Peyer's patch (tissue), 4 donors: ENCODE measurements at regions not wholly inside any gene's neighbourhood (a gene's known extent, or its start where the extent isn't known, plus 50 kb on each side); places are given as distances from the start of the nearest gene placed in this dataset.

Source experiments
- DNase-seq, 3 donors: peaks; one replicate each; pipeline ENCODE4 v3.0.0-alpha.2; 2017 to 2019
- H3K27ac ChIP-seq, 4 donors: fragments of 200-600 bp; sonication (generic); one replicate each; pipeline ENCODE4 v1.5.1; 2016 to 2019
- H3K27me3 ChIP-seq, 2 donors: fragments of 200-600 bp; sonication (generic); one replicate each; pipeline ENCODE4 v1.5.1; 2019
- H3K36me3 ChIP-seq, 3 donors: fragments of 200-600 bp; sonication (generic); one replicate each; pipeline ENCODE4 v1.5.1; 2016 to 2019
- H3K4me1 ChIP-seq, 4 donors: fragments of 200-600 bp; sonication (generic); one replicate each; pipeline ENCODE4 v1.5.1; 2016 to 2019
- H3K4me3 ChIP-seq, 4 donors: fragments of 200-600 bp; sonication (generic); 1 replicate in 3 of 4; 2 replicates in 1 of 4; pipeline ENCODE4 v1.5.1; 2016 to 2019; ENCODE audit warnings: mild to moderate bottlenecking in 1 of 4
- H3K9me3 ChIP-seq, 4 donors: fragments of 200-600 bp; sonication (generic); one replicate each; pipeline ENCODE4 v1.5.1; 2016 to 2019; ENCODE audit warnings: mild to moderate bottlenecking in 1 of 4
- POLR2A ChIP-seq, 2 donors: fragments of 450-650 bp; IDR thresholded peaks; one replicate each; pipeline ENCODE4 v1.5.1; 2017; ENCODE audit warnings: antibody characterized with exemption in 2 of 2, mild to moderate bottlenecking in 2 of 2, moderate library complexity in 2 of 2
- TF ChIP-seq, protein P1 (sequence below), 6 experiments: fragments of 450-650 bp in 4 of 6; fragments of 200-600 bp in 2 of 6; sonication (generic) in 1 of 6; IDR thresholded peaks; one replicate each; pipeline ENCODE4 v1.5.1; 2017 to 2019; ENCODE audit warnings: antibody characterized with exemption in 6 of 6, mild to moderate bottlenecking in 3 of 6, moderate library complexity in 1 of 6

DNA sequence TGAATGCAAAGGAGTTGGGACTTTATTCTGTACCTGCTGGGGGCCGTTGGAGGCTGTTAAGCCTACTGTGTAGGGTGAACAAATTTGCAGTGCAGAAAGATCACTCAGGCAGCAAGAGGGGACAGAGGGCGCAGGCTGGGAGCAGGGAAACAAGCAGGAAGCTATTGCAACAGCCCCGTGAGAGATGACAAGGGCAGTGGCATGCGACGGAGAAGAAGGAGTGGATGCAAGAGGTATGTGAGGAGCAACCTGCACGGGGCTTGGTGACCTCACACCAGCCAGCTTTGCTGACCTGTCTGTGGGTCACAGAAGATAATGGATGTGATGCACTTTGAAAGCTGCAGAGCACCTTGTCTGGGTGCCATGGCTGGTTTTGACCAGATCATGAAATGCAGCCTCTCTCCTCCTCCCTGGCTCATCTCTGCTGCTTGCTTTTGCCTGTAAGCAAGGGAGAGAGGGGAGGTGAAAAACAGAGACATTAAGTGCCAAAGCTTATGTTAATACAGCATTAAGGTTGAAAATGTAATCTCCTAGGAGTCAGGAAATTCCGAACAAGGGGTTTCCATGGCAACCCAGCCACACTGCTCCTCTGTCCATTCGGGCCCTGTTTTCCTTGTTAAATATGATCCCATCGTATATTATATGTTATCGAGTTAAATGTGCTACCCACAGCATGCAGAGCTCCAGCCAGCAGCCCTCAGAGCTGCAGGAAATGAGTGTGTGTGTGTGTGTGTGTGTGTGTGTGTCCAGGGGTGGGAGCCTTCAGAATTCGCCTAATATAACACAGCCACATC, 314.3 kb upstream of the ZMIZ1 start:
- H3K4me1 ChIP-seq, result no peaks in the 10 kb centered on the region
- H3K9me3 ChIP-seq, result no peaks in the 10 kb centered on the region
- no peaks in the 10 kb centered on the region for H3K36me3 ChIP-seq
- no peak overlapping the region for H3K4me3 ChIP-seq
- H3K27ac ChIP-seq, result no peak overlapping the region
- H3K27me3 ChIP-seq, result no peaks in the 10 kb centered on the region
- peak in 1 of 3 donors; percentile 30 for DNase-seq
- TF ChIP-seq, protein P1, sequence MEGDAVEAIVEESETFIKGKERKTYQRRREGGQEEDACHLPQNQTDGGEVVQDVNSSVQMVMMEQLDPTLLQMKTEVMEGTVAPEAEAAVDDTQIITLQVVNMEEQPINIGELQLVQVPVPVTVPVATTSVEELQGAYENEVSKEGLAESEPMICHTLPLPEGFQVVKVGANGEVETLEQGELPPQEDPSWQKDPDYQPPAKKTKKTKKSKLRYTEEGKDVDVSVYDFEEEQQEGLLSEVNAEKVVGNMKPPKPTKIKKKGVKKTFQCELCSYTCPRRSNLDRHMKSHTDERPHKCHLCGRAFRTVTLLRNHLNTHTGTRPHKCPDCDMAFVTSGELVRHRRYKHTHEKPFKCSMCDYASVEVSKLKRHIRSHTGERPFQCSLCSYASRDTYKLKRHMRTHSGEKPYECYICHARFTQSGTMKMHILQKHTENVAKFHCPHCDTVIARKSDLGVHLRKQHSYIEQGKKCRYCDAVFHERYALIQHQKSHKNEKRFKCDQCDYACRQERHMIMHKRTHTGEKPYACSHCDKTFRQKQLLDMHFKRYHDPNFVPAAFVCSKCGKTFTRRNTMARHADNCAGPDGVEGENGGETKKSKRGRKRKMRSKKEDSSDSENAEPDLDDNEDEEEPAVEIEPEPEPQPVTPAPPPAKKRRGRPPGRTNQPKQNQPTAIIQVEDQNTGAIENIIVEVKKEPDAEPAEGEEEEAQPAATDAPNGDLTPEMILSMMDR (IDR thresholded peaks at IDR 0.05), result no peak
- TF ChIP-seq POLR2A (IDR thresholded peaks at IDR 0.05), result no peak

DNA sequence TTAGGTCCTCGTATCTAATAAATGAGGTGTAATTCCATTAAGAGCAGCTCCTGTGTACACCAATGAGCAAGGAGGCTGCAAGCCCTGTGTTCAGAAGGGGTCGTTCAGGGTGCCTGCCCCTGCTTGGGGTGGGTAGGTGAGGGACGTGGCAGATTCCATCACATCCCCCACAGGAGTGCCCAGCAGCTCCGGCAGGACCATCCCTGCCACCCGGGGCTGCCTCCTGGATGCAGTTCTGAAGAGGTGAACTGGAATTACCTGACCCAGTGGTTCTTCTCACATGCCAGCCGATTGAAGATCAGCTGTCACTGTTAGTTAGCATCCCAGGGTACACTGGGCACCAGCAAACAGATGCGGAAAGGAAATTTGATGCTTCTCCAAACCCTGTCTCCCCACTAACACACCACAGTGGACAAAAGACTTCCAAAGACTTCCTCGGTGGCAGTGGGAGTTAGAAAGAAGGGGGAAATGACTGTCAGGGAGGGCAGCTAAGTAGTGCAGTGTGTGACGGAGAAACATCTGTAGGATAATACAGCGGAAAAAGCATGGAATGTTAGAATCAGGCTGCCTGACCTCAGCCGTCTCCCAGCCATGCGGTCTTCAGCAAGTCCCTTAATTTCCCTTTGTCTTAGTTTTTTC, 313.6 kb upstream of the ZMIZ1 start:
- no peak for DNase-seq
- no peaks in the 10 kb centered on the region for H3K27me3 ChIP-seq
- no peaks in the 10 kb centered on the region for H3K9me3 ChIP-seq
- no peak overlapping the region for H3K27ac ChIP-seq
- no peaks in the 10 kb centered on the region for H3K4me1 ChIP-seq
- TF ChIP-seq, protein P1 (IDR thresholded peaks at IDR 0.05), result no peak
- no peak for TF ChIP-seq POLR2A (IDR thresholded peaks at IDR 0.05)
- no peaks in the 10 kb centered on the region for H3K36me3 ChIP-seq
- no peak overlapping the region for H3K4me3 ChIP-seq

DNA sequence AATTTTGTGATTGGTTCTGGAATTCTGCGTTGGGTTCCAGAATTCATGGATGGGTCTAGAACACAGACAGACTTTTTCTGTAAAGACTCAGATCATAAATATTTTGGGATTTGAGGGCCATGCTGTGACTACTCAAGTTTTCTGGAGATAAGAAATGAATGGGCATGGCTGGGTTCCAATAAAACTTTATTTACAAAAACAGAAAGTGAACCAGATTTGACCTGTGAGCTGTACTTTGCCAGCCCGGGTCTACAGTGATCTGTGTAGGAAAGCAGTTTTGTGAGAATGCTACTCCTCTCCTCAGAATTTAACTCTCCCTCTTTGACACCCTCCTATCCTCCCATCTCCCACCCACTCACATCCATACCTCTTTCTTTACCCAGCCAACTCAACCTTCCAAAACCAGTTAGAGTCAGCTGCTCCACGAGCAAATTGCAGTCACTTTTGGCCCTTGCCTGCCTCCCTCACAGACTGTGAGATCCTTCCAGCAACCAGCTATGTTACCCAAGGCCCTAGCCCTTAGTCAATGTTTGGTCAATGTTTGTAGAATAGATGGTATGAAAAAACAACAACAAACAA, 312.8 kb upstream of the ZMIZ1 start:
- DNase-seq, result no peak
- H3K9me3 ChIP-seq, result no peaks in the 10 kb centered on the region
- H3K4me1 ChIP-seq, result no peaks in the 10 kb centered on the region
- H3K27ac ChIP-seq, result no peak overlapping the region
- no peaks in the 10 kb centered on the region for H3K27me3 ChIP-seq
- H3K36me3 ChIP-seq, result no peaks in the 10 kb centered on the region
- TF ChIP-seq, protein P1 (IDR thresholded peaks at IDR 0.05), result no peak
- TF ChIP-seq POLR2A (IDR thresholded peaks at IDR 0.05), result no peak
- H3K4me3 ChIP-seq, result no peak overlapping the region

DNA sequence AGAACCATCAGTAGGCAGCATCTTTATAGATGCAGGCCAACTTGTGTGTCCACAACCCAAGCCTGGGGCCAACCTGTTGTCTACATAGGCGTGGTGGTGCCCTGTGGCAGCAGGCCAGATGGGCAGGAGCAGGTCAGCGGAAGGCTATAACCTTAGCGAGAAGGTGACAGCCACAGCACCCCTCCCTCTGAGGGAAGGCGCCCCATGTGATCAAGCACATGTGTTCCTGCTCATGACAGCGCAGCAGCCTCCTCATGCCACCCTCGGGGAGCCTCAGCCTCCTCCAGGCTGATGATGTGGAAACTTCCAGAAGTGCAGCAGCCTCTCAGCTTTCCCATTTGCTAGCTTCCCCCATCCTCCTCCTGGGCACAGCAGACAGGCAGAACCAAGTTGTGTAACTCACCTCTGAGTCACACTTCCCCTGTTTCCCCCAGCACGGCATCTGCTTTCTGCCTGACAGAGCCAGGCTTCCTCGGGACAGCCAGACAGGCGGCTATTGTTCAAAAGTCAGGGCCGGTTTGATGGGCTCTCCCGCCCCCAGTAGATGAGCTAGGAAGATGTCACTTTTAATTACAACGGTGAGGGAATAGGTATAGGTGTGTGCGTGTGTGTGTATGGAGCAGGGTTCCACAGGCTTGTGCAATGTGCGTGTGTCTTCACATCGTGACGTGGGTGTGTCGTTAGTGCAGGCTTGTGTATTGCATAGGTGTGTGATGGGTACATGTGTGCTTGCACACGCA, 312.0 kb upstream of the ZMIZ1 start:
- H3K27ac ChIP-seq, result peak overlapping the region in 1 of 4 donors; percentile 27
- H3K27me3 ChIP-seq, result no peaks in the 10 kb centered on the region
- H3K4me1 ChIP-seq, result no peaks in the 10 kb centered on the region
- TF ChIP-seq, protein P1 (IDR thresholded peaks at IDR 0.05), result no peak
- no peak for TF ChIP-seq POLR2A (IDR thresholded peaks at IDR 0.05)
- H3K36me3 ChIP-seq, result no peaks in the 10 kb centered on the region
- no peak overlapping the region for H3K4me3 ChIP-seq
- no peaks in the 10 kb centered on the region for H3K9me3 ChIP-seq
- DNase-seq, result peak in 2 of 3 donors; percentile 21 to 67

DNA sequence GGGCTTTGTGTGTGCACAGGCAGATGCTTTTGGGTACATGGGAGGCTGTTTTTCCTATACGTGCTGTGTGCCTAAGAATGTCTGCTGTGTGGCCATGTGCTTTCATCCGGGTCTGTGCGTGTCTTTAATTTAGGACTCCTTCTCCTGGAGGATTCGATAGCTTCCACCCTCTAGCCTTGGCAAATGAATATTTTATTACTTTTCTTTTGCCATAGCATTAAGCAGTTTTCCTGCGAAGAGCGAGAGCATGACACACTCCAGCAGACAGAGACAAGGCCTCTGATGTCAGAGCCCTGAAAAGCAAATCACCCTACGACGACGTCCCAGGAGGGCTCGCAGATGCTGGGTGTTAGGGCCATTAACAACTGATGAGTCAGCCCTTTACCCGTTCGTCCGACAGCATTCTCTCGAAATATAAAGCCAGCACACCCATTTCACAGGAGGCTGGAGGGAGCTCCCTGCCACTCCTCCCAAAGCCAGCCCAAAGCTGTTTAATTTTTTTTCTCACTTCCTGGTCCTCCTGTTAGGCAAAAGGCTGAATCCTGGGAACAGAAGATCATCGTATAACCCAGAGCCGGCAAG, 311.3 kb upstream of the ZMIZ1 start:
- H3K36me3 ChIP-seq, result no peaks in the 10 kb centered on the region
- no peak overlapping the region for H3K4me3 ChIP-seq
- TF ChIP-seq, protein P1 (IDR thresholded peaks at IDR 0.05), result no peak
- no peak for TF ChIP-seq POLR2A (IDR thresholded peaks at IDR 0.05)
- no peak for DNase-seq
- H3K9me3 ChIP-seq, result no peaks in the 10 kb centered on the region
- H3K27ac ChIP-seq, result peak overlapping the region in 1 of 4 donors; percentile 27
- no peaks in the 10 kb centered on the region for H3K4me1 ChIP-seq
- H3K27me3 ChIP-seq, result no peaks in the 10 kb centered on the region
